IMR-90 (cell line): ENCODE measurements at regions not wholly inside any gene's neighbourhood (a gene's known extent, or its start where the extent isn't known, plus 50 kb on each side); places are given as distances from the start of the nearest gene placed in this dataset.

Experiments used
- CTCF ChIP-seq: conservative IDR thresholded peaks from 2 replicates; pipeline ENCODE4 v1.5.1; 2012; ENCODE audit warnings: mild to moderate bottlenecking, low read depth, low read length, improper control_type of control experiment
- MAFK ChIP-seq: IDR thresholded peaks from 2 replicates; pipeline ENCODE4 v1.6.1; 2012; ENCODE audit warnings: low read depth, low read length, improper control_type of control experiment
- MXI1 ChIP-seq: IDR thresholded peaks from 2 replicates; pipeline ENCODE4 v1.6.1; 2012; ENCODE audit warnings: low read depth, mild to moderate bottlenecking, low read length, moderate library complexity, borderline replicate concordance
- NFE2L2 ChIP-seq: fragments of 150-350 bp; IDR thresholded peaks from 2 replicates; pipeline ENCODE4 v1.6.1; 2016; ENCODE audit warnings: low read depth, mild to moderate bottlenecking, low read length
- POLR2A ChIP-seq: IDR thresholded peaks from 2 replicates; pipeline ENCODE4 v1.6.1; 2012; ENCODE audit warnings: mild to moderate bottlenecking, low read depth, low read length
- RAD21 ChIP-seq: IDR thresholded peaks from 2 replicates; pipeline ENCODE4 v1.6.1; 2012; ENCODE audit warnings: low read length, improper control_type of control experiment
- RCOR1 ChIP-seq: IDR thresholded peaks from 2 replicates; pipeline ENCODE4 v1.6.1; 2012; ENCODE audit warnings: mild to moderate bottlenecking, low read length, improper control_type of control experiment; ENCODE audit not compliant: insufficient replicate concordance
- RFX5 ChIP-seq: IDR thresholded peaks from 2 replicates; pipeline ENCODE4 v1.8.0; 2012; ENCODE audit warnings: low read depth, mild to moderate bottlenecking, low read length, moderate library complexity
- USF2 ChIP-seq: fragments of 150-350 bp; IDR thresholded peaks from 2 replicates; pipeline ENCODE4 v1.6.1; 2017; ENCODE audit warnings: mild to moderate bottlenecking, antibody characterized with exemption, low read length, low read depth

GRCh38 chr13:67769063-67769986 is 539.2 kb upstream of the PCDH9 start:
- TF ChIP-seq RFX5: no peak
- TF ChIP-seq POLR2A: no peak
- no peak for TF ChIP-seq CTCF
- TF ChIP-seq RAD21: no peak
- TF ChIP-seq MAFK: no peak
- TF ChIP-seq MXI1: no peak
- TF ChIP-seq USF2: no peak
- TF ChIP-seq NFE2L2: no peak
- TF ChIP-seq RCOR1: no peak
